Suprapubic skin (tissue), 4 donors: ENCODE measurements at regions not wholly inside any gene's neighbourhood (a gene's known extent, or its start where the extent isn't known, plus 50 kb on each side); places are given as distances from the start of the nearest gene placed in this dataset.

Experiments used
- DNase-seq, 2 donors: peaks; one replicate each; pipeline ENCODE4 v3.0.0-alpha.2; 2019; ENCODE audit warnings: low spot score in 2 of 2
- H3K27ac ChIP-seq: fragments of 200-600 bp; sonication (generic); one replicate; pipeline ENCODE4 v1.5.1; 2019
- H3K27me3 ChIP-seq: fragments of 200-600 bp; sonication (generic); one replicate; pipeline ENCODE4 v1.5.1; 2019
- H3K36me3 ChIP-seq: fragments of 200-600 bp; sonication (generic); one replicate; pipeline ENCODE4 v1.5.1; 2019
- H3K4me1 ChIP-seq: fragments of 200-600 bp; sonication (generic); one replicate; pipeline ENCODE4 v1.5.1; 2019
- H3K4me3 ChIP-seq: fragments of 200-600 bp; sonication (generic); one replicate; pipeline ENCODE4 v1.5.1; 2019; ENCODE audit warnings: mild to moderate bottlenecking
- H3K9me3 ChIP-seq: fragments of 200-600 bp; sonication (generic); one replicate; pipeline ENCODE4 v1.5.1; 2019
- CTCF ChIP-seq, 2 donors: fragments of 200-600 bp in 1 of 2; fragments of 450-650 bp in 1 of 2; sonication (generic) in 1 of 2; IDR thresholded peaks; one replicate each; pipeline ENCODE4 v1.5.1; 2016 to 2019; ENCODE audit warnings: antibody characterized with exemption in 2 of 2, mild to moderate bottlenecking in 1 of 2, moderate library complexity in 1 of 2
- EP300 ChIP-seq: sonication (generic); formaldehyde crosslinking; IDR thresholded peaks from one replicate; pipeline ENCODE4 v1.6.1; 2017; ENCODE audit warnings: antibody characterized with exemption
- POLR2A ChIP-seq, 2 donors: fragments of 450-650 bp; IDR thresholded peaks; one replicate each; pipeline ENCODE4 v1.6.1; 2017; ENCODE audit warnings: antibody characterized with exemption in 2 of 2, mild to moderate bottlenecking in 2 of 2, moderate library complexity in 2 of 2
- POLR2AphosphoS5 ChIP-seq, 3 donors: sonication (generic); formaldehyde crosslinking; IDR thresholded peaks; one replicate each; pipeline ENCODE4 v1.6.1; 2017; ENCODE audit warnings: antibody characterized with exemption in 3 of 3
- WGBS: methylation state at CpG from one replicate; pipeline ENCODE4 v1.1.5; 2018; 5-methylcytosine and 5-hydroxymethylcytosine counted together

- 61% methylated on average over 4 of the region's 4 CpGs for WGBS
- H3K4me3 ChIP-seq = no peak overlapping the region
- TF ChIP-seq POLR2A (IDR thresholded peaks at IDR 0.05) = no peak
- TF ChIP-seq POLR2AphosphoS5 (IDR thresholded peaks at IDR 0.05) = no peak
- TF ChIP-seq EP300 = no peak
- no peak for TF ChIP-seq CTCF (IDR thresholded peaks at IDR 0.05)
Measured at GRCh38 chr1:106798991-106799390, 257.5 kb upstream of the PRMT6 start.

GRCh38 chr1:106802181-106802580 is 254.3 kb upstream of the PRMT6 start:
- WGBS = 71% methylated on average over 1 of the region's 1 CpG
- DNase-seq = no peak
- no peaks in the 10 kb centered on the region for H3K9me3 ChIP-seq

More at GRCh38 chr1:106798991-106799390, 257.5 kb upstream of the PRMT6 start:
- Histone ChIP-seq H3K9me3 (no peaks in the 10 kb centered on the region), H3K27ac (no peak overlapping the region), H3K27me3 (no peaks in the 10 kb centered on the region), H3K4me1 (no peaks in the 10 kb centered on the region), H3K36me3 (no peaks in the 10 kb centered on the region)
- no peak for DNase-seq

GRCh38 chr1:106814418-106814817 is 242.1 kb upstream of the PRMT6 start:
- no peaks in the 10 kb centered on the region for H3K36me3 ChIP-seq
- no peak overlapping the region for H3K27ac ChIP-seq
- no peak for DNase-seq
- TF ChIP-seq POLR2A (IDR thresholded peaks at IDR 0.05) (no peak), CTCF (IDR thresholded peaks at IDR 0.05) (no peak), EP300 (no peak)
- H3K4me1 ChIP-seq = no peaks in the 10 kb centered on the region
- 30% methylated on average over 2 of the region's 2 CpGs for WGBS
- no peaks in the 10 kb centered on the region for H3K9me3 ChIP-seq
- H3K4me3 ChIP-seq = no peak overlapping the region
- no peaks in the 10 kb centered on the region for H3K27me3 ChIP-seq

More at GRCh38 chr1:106802181-106802580, 254.3 kb upstream of the PRMT6 start:
- Histone ChIP-seq H3K4me3 (no peak overlapping the region), H3K27ac (no peak overlapping the region), H3K36me3 (no peaks in the 10 kb centered on the region), H3K4me1 (no peaks in the 10 kb centered on the region), H3K27me3 (no peaks in the 10 kb centered on the region)
- TF ChIP-seq POLR2AphosphoS5 (IDR thresholded peaks at IDR 0.05) = no peak
- TF ChIP-seq POLR2A (IDR thresholded peaks at IDR 0.05) = no peak
- no peak for TF ChIP-seq CTCF (IDR thresholded peaks at IDR 0.05)
- TF ChIP-seq EP300 = no peak

- no peaks in the 10 kb centered on the region for H3K36me3 ChIP-seq
- no peak overlapping the region for H3K27ac ChIP-seq
- H3K27me3 ChIP-seq = no peaks in the 10 kb centered on the region
- WGBS = 39% methylated on average over 1 of the region's 1 CpG
- no peaks in the 10 kb centered on the region for H3K9me3 ChIP-seq
- H3K4me3 ChIP-seq = no peak overlapping the region
- no peak for TF ChIP-seq EP300
- no peak for TF ChIP-seq CTCF (IDR thresholded peaks at IDR 0.05)
- no peak for TF ChIP-seq POLR2A (IDR thresholded peaks at IDR 0.05)
- TF ChIP-seq POLR2AphosphoS5 (IDR thresholded peaks at IDR 0.05) = no peak
- DNase-seq = no peak
- H3K4me1 ChIP-seq = no peaks in the 10 kb centered on the region
Measured at GRCh38 chr1:106817575-106817974, 238.9 kb upstream of the PRMT6 start.

GRCh38 chr1:106831511-106831910 is 225.0 kb upstream of the PRMT6 start:
- H3K36me3 ChIP-seq = no peaks in the 10 kb centered on the region
- no peak overlapping the region for H3K27ac ChIP-seq
- no peak for DNase-seq
- H3K4me1 ChIP-seq = no peaks in the 10 kb centered on the region
- H3K27me3 ChIP-seq = no peaks in the 10 kb centered on the region
- no peak for TF ChIP-seq CTCF (IDR thresholded peaks at IDR 0.05)
- TF ChIP-seq POLR2A (IDR thresholded peaks at IDR 0.05) = no peak
- TF ChIP-seq POLR2AphosphoS5 (IDR thresholded peaks at IDR 0.05) = no peak
- no peak for TF ChIP-seq EP300
- H3K4me3 ChIP-seq = no peak overlapping the region
- peaks cover 3% of the 10 kb centered on the region for H3K9me3 ChIP-seq
